GM12878 (cell line): ENCODE measurements at regions not wholly inside any gene's neighbourhood (a gene's known extent, or its start where the extent isn't known, plus 50 kb on each side); places are given as distances from the start of the nearest gene placed in this dataset.

Source experiments
- ATAC-seq: fragments of 200-7000 bp; cut with Tn5 transposase; 3 replicates; pipeline ENCODE4 v1.9.1; 2020; ENCODE audit warnings: mild to moderate bottlenecking, moderate library complexity
- BruUV-seq: library from RNA; stranded (reverse); fragments of 400-500 nt; replicated peaks from 2 replicates; lab custom pipeline; 2021; lab: Mats Ljungman, UMichigan
- CTCF ChIA-PET: fragments of 300-600 bp; sonication (Branson Sonifier 250); formaldehyde crosslinking; extraction: SDS; loops from one replicate; lab custom pipeline; 2021; ENCODE audit warnings: inconsistent platforms; lab: Yijun Ruan, JAX
- POLR2A ChIA-PET: fragments of 350-600 bp; formaldehyde crosslinking; extraction: SDS; loops from one replicate; lab custom pipeline; 2021; ENCODE audit warnings: inconsistent platforms; lab: Charles Lee
- RAD21 ChIA-PET: fragments of 300-600 bp; sonication (Branson Sonifier 250); formaldehyde crosslinking; loops from one replicate; lab custom pipeline; 2023; ENCODE audit warnings: antibody characterized with exemption; ENCODE audit not compliant: unreplicated experiment; lab: Charles Lee
- SMC1A ChIA-PET: fragments of 300-600 bp; sonication (Branson Sonifier 250); formaldehyde crosslinking; loops from one replicate; lab custom pipeline; 2023; ENCODE audit not compliant: unreplicated experiment, uncharacterized antibody; lab: Charles Lee
- DNase-seq: peaks from one replicate; pipeline ENCODE4 v3.0.0-alpha.2; 2011; ENCODE audit warnings: low read depth, low spot score
- FAIRE-seq: peaks from 3 replicates; lab custom pipeline; 2011; peaks lifted over from hg19 to GRCh38; lab: Jason Lieb, UNC
- H2AFZ ChIP-seq: 2 replicates; pipeline ENCODE4 v1.6.0; 2011; ENCODE audit warnings: low read depth, low read length, control low read depth; ENCODE audit not compliant: control insufficient read depth
- H3K27ac ChIP-seq: 2 replicates; pipeline ENCODE4 v1.5.1; 2011; ENCODE audit warnings: control low read depth; ENCODE audit not compliant: control insufficient read depth, insufficient read depth
- H3K27me3 ChIP-seq, 2 experiments: replicated peaks in 1 of 2; 2 replicates each; pipeline versions ENCODE4 v1.6.0 to v1.6.1; 2011; ENCODE audit warnings: low read length in 1 of 2; ENCODE audit not compliant: control insufficient read depth in 2 of 2, insufficient read depth in 2 of 2
- H3K36me3 ChIP-seq, 2 experiments: 2 replicates each; pipeline ENCODE4 v1.5.1; 2011; ENCODE audit warnings: low read length in 1 of 2; ENCODE audit not compliant: control insufficient read depth in 2 of 2, insufficient read depth in 2 of 2
- H3K4me1 ChIP-seq: 2 replicates; pipeline ENCODE4 v1.6.1; 2011; ENCODE audit warnings: mild to moderate bottlenecking, low read length, moderate library complexity, mixed read lengths; ENCODE audit not compliant: control insufficient read depth, insufficient read depth
- H3K4me2 ChIP-seq: 2 replicates; pipeline ENCODE4 v1.6.0; 2011; ENCODE audit warnings: control low read depth; ENCODE audit not compliant: control insufficient read depth, insufficient read depth
- H3K4me3 ChIP-seq: fragments of 200-600 bp; sonication (generic); 2 replicates; pipeline ENCODE4 v1.5.1; 2016
- H3K79me2 ChIP-seq: 2 replicates; pipeline ENCODE4 v1.6.0; 2011; ENCODE audit warnings: low read length; ENCODE audit not compliant: control insufficient read depth, insufficient read depth
- H3K9ac ChIP-seq: 2 replicates; pipeline ENCODE4 v1.8.0; 2011; ENCODE audit warnings: low read length, control low read depth, mixed read lengths; ENCODE audit not compliant: control insufficient read depth, insufficient read depth
- H3K9me3 ChIP-seq: replicated peaks from 3 replicates; pipeline ENCODE4 v1.5.1; 2011; ENCODE audit warnings: mild to moderate bottlenecking, low read length; ENCODE audit not compliant: control insufficient read depth, insufficient read depth
- H4K20me1 ChIP-seq: 2 replicates; pipeline ENCODE4 v1.6.0; 2011; ENCODE audit not compliant: control insufficient read depth, insufficient read depth
- ATF2 ChIP-seq: IDR thresholded peaks from 2 replicates; pipeline ENCODE4 v1.6.1; 2012; ENCODE audit warnings: low read length, inconsistent platforms
- DPF2 ChIP-seq: fragments of 450-650 bp; IDR thresholded peaks from 2 replicates; pipeline ENCODE4 v1.6.1; 2017; ENCODE audit warnings: mild to moderate bottlenecking
- EGR1 ChIP-seq, 2 experiments: IDR thresholded peaks; 1 replicate in 1 of 2; 2 replicates in 1 of 2; pipeline ENCODE4 v1.6.1; 2011 to 2012; ENCODE audit warnings: low read depth in 2 of 2, low read length in 2 of 2, borderline replicate concordance in 1 of 2, mild to moderate bottlenecking in 1 of 2, moderate library complexity in 1 of 2
- ELK1 ChIP-seq: IDR thresholded peaks from 2 replicates; pipeline ENCODE4 v1.6.1; 2012; ENCODE audit warnings: low read depth, low read length, improper control_type of control experiment
- HDAC6 ChIP-seq: fragments of 200-600 bp; sonication (generic); IDR thresholded peaks from one replicate; pipeline ENCODE4 v1.8.0; 2017; ENCODE audit warnings: antibody characterized with exemption; ENCODE audit not compliant: unreplicated experiment
- NBN ChIP-seq: fragments of 450-650 bp; IDR thresholded peaks from 2 replicates; pipeline ENCODE4 v1.6.1; 2016
- NFYA ChIP-seq: IDR thresholded peaks from 2 replicates; pipeline ENCODE4 v1.6.1; 2011; ENCODE audit warnings: low read depth, mild to moderate bottlenecking, low read length, improper control_type of control experiment, borderline replicate concordance
- PRDM15 ChIP-seq: fragments of 450-650 bp; formaldehyde crosslinking; IDR thresholded peaks from 2 replicates; pipeline ENCODE4 v1.4.0; 2020; ENCODE audit warnings: mild to moderate bottlenecking, moderate library complexity
- RB1 ChIP-seq: fragments of 450-650 bp; formaldehyde crosslinking; IDR thresholded peaks from 2 replicates; pipeline ENCODE4 v1.6.1; 2017; ENCODE audit warnings: mild to moderate bottlenecking, borderline replicate concordance
- SPI1 ChIP-seq: IDR thresholded peaks from 2 replicates; pipeline ENCODE4 v1.6.1; 2011; ENCODE audit warnings: low read depth, mild to moderate bottlenecking, low read length, moderate library complexity, borderline replicate concordance; ENCODE audit not compliant: insufficient read depth
- SREBF2 ChIP-seq: IDR thresholded peaks from 2 replicates; pipeline ENCODE4 v1.6.1; 2012; ENCODE audit warnings: mild to moderate bottlenecking, low read length
- ZBTB33 ChIP-seq: fragments of 450-650 bp; IDR thresholded peaks from 2 replicates; pipeline ENCODE4 v1.6.1; 2017; ENCODE audit warnings: mild to moderate bottlenecking
- ZNF274 ChIP-seq: IDR thresholded peaks from one replicate; pipeline ENCODE4 v1.8.0; 2011; ENCODE audit not compliant: insufficient read length, insufficient read depth
- WGBS: methylation state at CpG from one replicate; pipeline ENCODE4 v1.1.6; 2016; ENCODE audit warnings: low lambda C conversion rate; ENCODE audit not compliant: insufficient replicate concordance, insufficient coverage; ENCODE audit errors: missing lambda C conversion rate; 5-methylcytosine and 5-hydroxymethylcytosine counted together
- in situ Hi-C: fragments of 300-500 bp; cut with MboI; formaldehyde crosslinking; loops from 9 replicates; pipeline ENCODE4 v1.14.3; 2018; ENCODE audit warnings: mixed read lengths
- intact Hi-C: fragments of 100-400 bp; cut with micrococcal nuclease; formaldehyde crosslinking; loops from one replicate; pipeline ENCODE4 v1.14.2; 2022; ENCODE audit not compliant: unreplicated experiment

GRCh38 chr6:169906688-169907418, 155.4 kb downstream of the ERMARD start (continued):
- TF ChIP-seq PRDM15 (CRISPR knock-in tag) = no peak

DNA sequence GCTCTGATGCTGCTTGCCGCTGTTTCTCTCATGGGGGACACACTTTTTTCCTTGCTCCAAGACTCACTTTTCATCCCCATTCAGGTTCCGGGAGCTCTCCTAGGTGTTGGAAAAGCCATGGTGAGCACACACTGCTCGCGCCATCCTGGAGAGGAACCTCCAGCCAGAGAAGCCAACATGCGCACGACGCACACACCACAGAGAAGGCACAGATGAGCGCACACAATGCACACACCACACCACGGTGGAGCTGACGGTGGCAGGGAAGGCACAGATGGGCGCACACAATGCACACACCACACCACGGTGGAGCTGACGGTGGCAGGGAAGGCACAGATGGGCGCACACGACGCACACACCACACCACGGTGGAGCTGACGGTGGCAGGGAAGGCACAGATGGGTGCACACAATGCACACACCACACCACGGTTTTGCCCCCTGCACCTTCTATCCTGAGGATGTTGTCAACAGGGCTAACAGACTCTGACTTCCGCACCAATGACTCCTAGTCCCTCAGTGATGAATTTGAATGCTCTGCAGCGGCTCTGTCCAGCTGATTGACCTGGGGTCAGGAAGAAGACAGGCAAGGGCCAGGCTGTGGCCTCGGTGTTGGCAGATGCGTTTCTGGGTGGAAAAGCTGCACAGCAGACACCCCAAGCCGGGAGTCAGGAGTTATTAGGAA, 154.7 kb downstream of the ERMARD start:
- Histone ChIP-seq H3K27ac (no peak overlapping the region), H3K79me2 (no peaks in the 10 kb centered on the region), H3K36me3 (no peaks in the 10 kb centered on the region), H4K20me1 (no peaks in the 10 kb centered on the region), H3K9ac (no peak overlapping the region), H3K27me3 (no peaks in the 10 kb centered on the region), H3K4me1 (no peaks in the 10 kb centered on the region), H3K9me3 (no peaks in the 10 kb centered on the region; the same call in 2 of the 3 replicates), H2AFZ (no peak overlapping the region), H3K4me2 (no peak overlapping the region), H3K4me3 (no peak overlapping the region)
- in situ Hi-C loops (no loop called here), intact Hi-C loops (no loop called here)
- no peak for DNase-seq
- SMC1A ChIA-PET = no interaction called here
- CTCF ChIA-PET = no interaction called here
- WGBS = 4% methylated on average over 24 of the region's 24 CpGs
- ATAC-seq = no peak
- RAD21 ChIA-PET = no interaction called here
- POLR2A ChIA-PET = no interaction called here
- no peak for FAIRE-seq
- no TSS peak for BruUV-seq
- TF ChIP-seq EGR1 (IDR thresholded peaks at IDR 0.05; ENCODE audit: borderline replicate concordance in 1 of 2, low read depth in 2 of 2, low read length in 2 of 2) = no peak
- TF ChIP-seq DPF2 = no peak
- TF ChIP-seq NFYA = no peak
- no peak for TF ChIP-seq RB1
- TF ChIP-seq SREBF2 = no peak
- no peak for TF ChIP-seq SPI1
- TF ChIP-seq ZBTB33 = no peak
- no peak for TF ChIP-seq ATF2
- TF ChIP-seq HDAC6 = no peak
- TF ChIP-seq ZNF274 = no peak
- no peak for TF ChIP-seq ELK1
- no peak for TF ChIP-seq NBN
